Heart right ventricle (tissue), 16 donors: ENCODE measurements at regions not wholly inside any gene's neighbourhood (a gene's known extent, or its start where the extent isn't known, plus 50 kb on each side); places are given as distances from the start of the nearest gene placed in this dataset.

Experiments
- ATAC-seq, 8 donors: fragments of 200-7000 bp; cut with Tn5 transposase; one replicate each; pipeline ENCODE4 v1.9.1; 2020; ENCODE audit warnings: mild to moderate bottlenecking in 8 of 8, moderate library complexity in 8 of 8, moderate number of reproducible peaks in 1 of 8
- DNase-seq, 2 donors: peaks; one replicate each; pipeline ENCODE4 v3.0.0-alpha.2; 2020
- H3K27ac ChIP-seq, 10 donors: fragments of 200-600 bp; sonication (generic) in 2 of 10; one replicate each; pipeline versions ENCODE4 v1.5.0 to v1.8.0; 2020 to 2022; ENCODE audit warnings: mild to moderate bottlenecking in 3 of 10
- H3K27me3 ChIP-seq, 7 donors: fragments of 200-600 bp; one replicate each; pipeline ENCODE4 v1.8.0; 2021 to 2022; ENCODE audit warnings: mild to moderate bottlenecking in 2 of 7
- H3K36me3 ChIP-seq, 9 donors: fragments of 200-600 bp; sonication (generic) in 1 of 9; one replicate each; pipeline versions ENCODE4 v1.5.0 to v1.8.0; 2020 to 2022; ENCODE audit warnings: mild to moderate bottlenecking in 2 of 9
- H3K4me1 ChIP-seq, 9 donors: fragments of 200-600 bp; sonication (generic) in 1 of 9; one replicate each; pipeline versions ENCODE4 v1.5.0 to v1.8.0; 2020 to 2022; ENCODE audit warnings: mild to moderate bottlenecking in 4 of 9
- H3K4me3 ChIP-seq, 10 donors: fragments of 200-600 bp; sonication (generic) in 2 of 10; one replicate each; pipeline versions ENCODE4 v1.5.0 to v1.8.0; 2020 to 2022; ENCODE audit warnings: mild to moderate bottlenecking in 7 of 10, moderate library complexity in 2 of 10
- H3K9me3 ChIP-seq, 11 donors: fragments of 200-600 bp in 10 of 11; sonication (generic) in 2 of 11; one replicate each; pipeline versions ENCODE4 v1.5.0 to v1.8.0; 2013 to 2022; ENCODE audit warnings: mild to moderate bottlenecking in 2 of 11, control low read depth in 1 of 11, moderate library complexity in 1 of 11
- CTCF ChIP-seq, 9 donors: fragments of 200-600 bp; sonication (generic) in 2 of 9; IDR thresholded peaks; one replicate each; pipeline versions ENCODE4 v1.5.0 to v1.8.0; 2021 to 2022; ENCODE audit warnings: antibody characterized with exemption in 9 of 9, mild to moderate bottlenecking in 5 of 9, moderate library complexity in 1 of 9
- WGBS, 2 donors: extraction: QIAGEN DNeasy Blood & Tissue Kit; methylation state at CpG; one replicate each; pipeline ENCODE4 v1.1.7; 2013; ENCODE audit warnings: inconsistent platforms in 1 of 2; 5-methylcytosine and 5-hydroxymethylcytosine counted together
- intact Hi-C, 10 donors: fragments of 100-400 bp; cut with DNase I; formaldehyde crosslinking; loops; one replicate each; pipeline versions ENCODE4 v1.11.1 to v1.14.2; 2022
- donor health status: Arrhythmogenic right ventricular cardiomyopathy.
- donor health status: ischemic (EF 13 %, LVEDD 7.1; RV severe dilation, severe dysfunction).
- donor health status: healthy with polysubstance abuse.
- donor health status: DM: no; HTN: yes; CAD: no.
- donor health status: DM: no; HTN: no; CAD: no.
- donor health status: ischemic (EF 25% LVEDD 6.9; RV normal size, moderate dysfunction).
- donor health status: ischemic (EF 25% LVEDD 5.7; RV mildly dilated, moderate dysfunction).
- donor health status: healthy.
- donor health status: DM: yes; HTN: yes; CAD: no.
- donor health status: Ischemic cardiomyopathy.
- donor health status: ischemic (EF 35%, LVEDD 5.7; RV mildly dilated, moderate dysfunction).
- donor health status: nonischemic (EF 11% LVEDD 7.7; RV severe dilation, severe dysfunction).
- donor health status: DM: yes; HTN: yes; CAD: no.
- donor health status: PGD.
- donor health status: ischemic (EF 29% LVEDD 5.4; RV normal size, mild dysfunction).
- donor health status: nonischemic (EF 23%, LVEDD 6.1; RV moderate dilation, normal function).

DNA sequence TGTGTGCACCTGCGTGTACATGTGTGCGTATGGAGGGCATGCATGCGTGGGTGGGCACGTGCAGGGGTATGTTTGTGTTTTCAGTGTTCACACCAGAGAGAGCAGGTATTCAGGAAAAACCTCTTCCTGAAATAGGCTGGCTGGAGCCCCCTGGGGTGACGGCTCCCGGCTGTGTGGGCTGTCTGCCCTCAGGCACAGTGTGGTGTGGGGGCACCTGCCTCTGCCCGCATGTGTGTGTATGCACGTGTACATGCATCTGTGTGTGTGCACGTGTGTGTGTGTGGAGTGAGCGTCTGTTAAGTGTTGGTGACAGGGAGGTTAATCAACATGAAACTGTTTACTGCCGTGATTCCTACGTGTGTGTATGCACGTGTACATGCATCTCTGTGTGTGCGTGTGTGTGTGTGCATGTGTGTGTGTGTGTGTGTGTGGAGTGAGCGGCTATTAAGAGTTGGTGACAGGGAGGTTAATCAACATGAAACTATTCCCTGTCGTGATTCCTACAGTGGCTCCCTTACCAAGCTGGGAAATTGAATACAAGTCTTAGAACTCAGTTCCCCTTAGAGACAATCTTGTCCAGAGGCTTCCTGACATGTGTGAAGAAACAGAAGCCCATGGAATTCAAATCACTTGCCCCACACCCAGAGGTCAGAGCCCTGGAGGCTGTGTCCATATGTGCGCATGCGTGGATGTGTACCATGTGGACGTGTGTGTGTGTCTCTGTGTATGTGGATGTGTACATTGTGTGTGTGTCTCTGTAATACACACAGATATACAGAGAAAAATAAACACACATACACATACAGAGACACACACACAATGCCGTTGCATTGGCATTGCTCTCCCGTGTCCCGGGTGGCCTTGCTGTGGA, 372.4 kb upstream of the IRX4 start:
- DNase-seq (no peak), ATAC-seq (no peak)
- no peak overlapping the region for H3K27ac ChIP-seq
- WGBS, 2 donors: 78 to 83% methylated on average over 22 of the region's 22 CpGs
- H3K9me3 ChIP-seq: no peaks in the 10 kb centered on the region
- H3K27me3 ChIP-seq: peaks cover 0 to 25% (median 4%) of the 10 kb centered on the region in 7 donors
- no peak overlapping the region for H3K4me3 ChIP-seq
- no peaks in the 10 kb centered on the region for H3K36me3 ChIP-seq
- intact Hi-C loops: no loop called here
- no peaks in the 10 kb centered on the region for H3K4me1 ChIP-seq
- TF ChIP-seq CTCF (IDR thresholded peaks at IDR 0.05): no peak

DNA sequence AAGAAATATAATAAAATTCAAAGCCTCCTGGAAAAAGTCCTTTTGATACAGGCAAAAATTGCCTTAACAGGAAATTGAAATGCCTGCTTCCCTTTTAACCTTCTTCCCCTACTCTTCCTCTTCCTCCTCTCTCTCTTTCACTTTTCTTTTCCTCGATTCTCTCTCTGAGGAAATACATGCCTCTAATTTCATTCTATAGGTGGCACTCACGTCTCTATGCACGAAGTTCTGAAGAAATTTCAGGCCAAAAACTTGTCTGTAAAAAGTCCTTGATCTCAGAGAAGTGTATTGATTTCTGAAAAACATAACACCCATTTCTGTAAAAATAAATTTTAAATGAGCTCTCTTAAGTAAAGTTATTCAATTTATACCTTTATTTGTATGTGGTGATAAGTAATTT, 371.7 kb upstream of the IRX4 start:
- Histone ChIP-seq H3K27ac (no peak overlapping the region), H3K9me3 (no peaks in the 10 kb centered on the region), H3K36me3 (no peaks in the 10 kb centered on the region), H3K4me1 (no peaks in the 10 kb centered on the region), H3K4me3 (no peak overlapping the region), H3K27me3 (peaks cover 0 to 23% (median 4%) of the 10 kb centered on the region in 7 donors)
- TF ChIP-seq CTCF (IDR thresholded peaks at IDR 0.05): no peak
- intact Hi-C loops: no loop called here
- DNase-seq (no peak), ATAC-seq (no peak)
- WGBS, 2 donors: 44 to 50% methylated on average over 3 of the region's 3 CpGs

- H3K4me3 ChIP-seq: no peak overlapping the region
- H3K27ac ChIP-seq: no peak overlapping the region
- intact Hi-C loops: no loop called here
- WGBS, 2 donors: 84 to 86% methylated on average over 19 of the region's 19 CpGs
- no peaks in the 10 kb centered on the region for H3K36me3 ChIP-seq
- H3K9me3 ChIP-seq: peaks cover 0 to under 1% (median 0%) of the 10 kb centered on the region in 11 donors
- ATAC-seq (no peak), DNase-seq (no peak)
- no peak for TF ChIP-seq CTCF (IDR thresholded peaks at IDR 0.05)
- H3K4me1 ChIP-seq: no peaks in the 10 kb centered on the region
- peaks cover 0 to 19% (median 0%) of the 10 kb centered on the region in 7 donors for H3K27me3 ChIP-seq
Observed at GRCh38 chr5:2253040-2253975, 370.6 kb upstream of the IRX4 start.

- Histone ChIP-seq H3K27me3 (peaks cover 0 to 13% (median 0%) of the 10 kb centered on the region in 7 donors), H3K27ac (no peak overlapping the region), H3K9me3 (peaks cover 0 to 12% (median 0%) of the 10 kb centered on the region in 11 donors), H3K4me3 (no peak overlapping the region), H3K4me1 (no peaks in the 10 kb centered on the region), H3K36me3 (no peaks in the 10 kb centered on the region)
- intact Hi-C loops: no loop called here
- ATAC-seq (no peak), DNase-seq (no peak)
- no peak for TF ChIP-seq CTCF (IDR thresholded peaks at IDR 0.05)
- WGBS, 2 donors: 74 to 75% methylated on average over 10 of the region's 10 CpGs
Observed at GRCh38 chr5:2251751-2252150, 369.0 kb upstream of the IRX4 start.
